KBM-7 (cell line): ENCODE measurements at regions not wholly inside any gene's neighbourhood (a gene's known extent, or its start where the extent isn't known, plus 50 kb on each side); places are given as distances from the start of the nearest gene placed in this dataset.
"Not testable (repeated sequence)": the region's sequence is repeated elsewhere in the genome, so short reads cannot be mapped to it uniquely, and the experiment has no call there.

Experiments
- DNase-seq: peaks from one replicate; pipeline ENCODE4 v3.0.0-alpha.2; 2015
- in situ Hi-C: fragments of 300-500 bp; cut with MboI; formaldehyde crosslinking; loops from 2 replicates; pipeline ENCODE4 v1.14.3; 2020; ENCODE audit warnings: low sequenced_read_pairs, low pct_unique_long_range_greater_than_20kb, mixed read lengths

- no peak for DNase-seq
- in situ Hi-C loops = no loop called here
These were observed 302.3 kb upstream of the GRAMD2B start for GRCh38 chr5:126120939-126121338.

- no peak for DNase-seq
- in situ Hi-C loops = no loop called here
These were observed 300.3 kb upstream of the GRAMD2B start for GRCh38 chr5:126122942-126123341.

- DNase-seq = no peak
- in situ Hi-C loops = no loop called here
These were observed 298.4 kb upstream of the GRAMD2B start for GRCh38 chr5:126124706-126125345.

GRCh38 chr5:126125407-126125806 is 297.8 kb upstream of the GRAMD2B start:
- in situ Hi-C loops = no loop called here
- no peak for DNase-seq

- in situ Hi-C loops = no loop called here
- DNase-seq = no peak
These were observed 296.6 kb upstream of the GRAMD2B start for GRCh38 chr5:126126574-126126973.

GRCh38 chr5:126127371-126127770 is 295.8 kb upstream of the GRAMD2B start:
- DNase-seq, in situ Hi-C loops: not testable (repeated sequence)

GRCh38 chr5:126129431-126129830 is 293.8 kb upstream of the GRAMD2B start:
- in situ Hi-C loops = no loop called here
- no peak for DNase-seq

GRCh38 chr5:126133424-126133823 is 289.8 kb upstream of the GRAMD2B start:
- DNase-seq = no peak
- in situ Hi-C loops = no loop called here

GRCh38 chr5:126137891-126138280 is 285.3 kb upstream of the GRAMD2B start:
- in situ Hi-C loops = no loop called here
- DNase-seq = no peak

GRCh38 chr5:126138281-126138931 is 284.8 kb upstream of the GRAMD2B start:
- DNase-seq = no peak
- in situ Hi-C loops = no loop called here

- in situ Hi-C loops = no loop called here
- no peak for DNase-seq
These were observed 284.1 kb upstream of the GRAMD2B start for GRCh38 chr5:126139086-126139485.

GRCh38 chr5:126139773-126140172 is 283.4 kb upstream of the GRAMD2B start:
- DNase-seq = no peak
- in situ Hi-C loops = no loop called here

- DNase-seq = no peak
- in situ Hi-C loops = no loop called here
These were observed 279.6 kb upstream of the GRAMD2B start for GRCh38 chr5:126143622-126144021.

- in situ Hi-C loops, DNase-seq: not testable (repeated sequence)
These were observed 272.9 kb upstream of the GRAMD2B start for GRCh38 chr5:126150319-126150718.

- DNase-seq, in situ Hi-C loops: not testable (repeated sequence)
These were observed 267.9 kb upstream of the GRAMD2B start for GRCh38 chr5:126155298-126155697.

- in situ Hi-C loops = no loop called here
- no peak for DNase-seq
These were observed 256.8 kb upstream of the GRAMD2B start for GRCh38 chr5:126166368-126166767.

GRCh38 chr5:126168785-126169184 is 254.4 kb upstream of the GRAMD2B start:
- in situ Hi-C loops = no loop called here

GRCh38 chr5:126171916-126172315 is 251.3 kb upstream of the GRAMD2B start:
- DNase-seq = no peak
- in situ Hi-C loops = no loop called here

More at GRCh38 chr5:126168785-126169184, 254.4 kb upstream of the GRAMD2B start:
- DNase-seq = no peak

GRCh38 chr5:126172812-126173211 is 250.4 kb upstream of the GRAMD2B start:
- no peak for DNase-seq
- in situ Hi-C loops = no loop called here

- no peak for DNase-seq
- in situ Hi-C loops = no loop called here
These were observed 244.7 kb upstream of the GRAMD2B start for GRCh38 chr5:126178521-126178920.
